Stimulated activated naive CD8-positive, alpha-beta T cell treated with anti-CD3 and anti-CD28 coated beads, Interleukin-15, Interleukin-2, amounts not matched to agents 100 U/mL and 50 U/mL, for 24 hours (primary cell): ENCODE measurements at regions not wholly inside any gene's neighbourhood (a gene's known extent, or its start where the extent isn't known, plus 50 kb on each side); places are given as distances from the start of the nearest gene placed in this dataset.

Experiments used
- ATAC-seq: fragments of 150-1000 bp; cut with Tn5 transposase; one replicate; pipeline ENCODE4 v1.10.0; 2021
- DNase-seq: peaks from one replicate; pipeline ENCODE4 v3.0.0; 2021

DNA sequence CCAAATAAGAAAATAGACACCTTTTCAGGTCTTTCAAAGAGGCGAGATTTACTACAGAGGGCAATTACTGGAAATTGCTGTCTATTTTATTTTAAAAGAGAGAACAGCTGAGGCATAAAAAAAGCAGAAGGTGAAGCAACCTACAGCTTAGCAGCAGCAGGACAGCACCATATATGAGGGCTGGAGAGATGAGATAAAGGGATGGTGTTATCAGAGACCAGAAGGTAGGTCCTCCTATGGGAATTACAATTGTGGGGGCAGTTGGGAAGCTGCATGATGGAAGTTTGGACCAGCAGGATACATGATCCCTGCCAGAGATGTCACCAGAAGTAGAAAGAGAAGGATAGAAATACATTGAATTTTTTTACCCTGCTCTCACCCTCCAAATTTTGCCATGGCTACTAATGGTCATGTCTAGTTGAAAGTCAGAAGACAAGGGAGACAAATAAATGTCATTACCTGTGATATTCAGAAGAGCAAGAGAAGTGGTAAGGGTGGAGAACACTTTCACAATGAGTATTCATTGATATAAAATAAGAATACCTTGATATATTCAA is 77.2 kb upstream of the CALCR start:
- ATAC-seq (no peak), DNase-seq (no peak)

DNA sequence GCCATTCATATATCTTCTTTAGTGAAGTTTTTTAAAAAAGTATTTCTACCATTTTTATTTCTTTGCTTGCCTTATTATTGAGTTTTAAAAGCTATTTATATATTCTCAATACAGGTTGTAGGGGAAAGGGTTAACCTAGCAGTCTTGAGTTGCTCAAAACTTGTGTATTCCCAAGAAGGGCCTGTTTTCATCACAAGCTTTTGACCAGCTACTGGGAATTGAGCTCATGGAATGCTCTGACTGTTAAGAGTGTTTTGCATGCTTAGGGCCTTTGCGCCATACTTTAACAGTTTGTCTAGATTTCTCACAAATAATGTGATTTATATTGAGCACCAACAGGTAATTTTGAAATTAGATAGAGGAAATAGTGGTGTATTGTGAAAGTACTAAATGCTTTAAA is 72.0 kb upstream of the CALCR start:
- ATAC-seq (no peak), DNase-seq (no peak)

DNA sequence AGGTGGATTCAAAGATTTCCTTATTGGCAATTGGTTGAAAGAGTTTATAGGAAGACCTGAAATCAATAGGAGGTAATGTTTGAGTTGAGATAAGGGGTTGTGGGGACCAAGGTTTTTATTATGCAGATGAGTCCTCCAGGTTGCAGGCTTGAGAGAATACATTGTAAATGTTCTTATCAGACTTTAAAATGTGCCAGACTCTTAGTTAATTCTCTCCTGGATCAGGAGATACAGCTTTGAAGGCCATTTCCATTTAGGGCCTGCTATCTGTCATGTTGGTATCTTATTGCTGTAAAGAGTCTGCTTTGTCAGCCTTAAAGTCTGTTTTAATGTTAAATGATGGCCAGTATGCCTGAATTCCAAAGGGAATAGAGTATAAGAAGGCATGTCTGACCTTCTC is 61.8 kb upstream of the CALCR start:
- no peak for DNase-seq
- ATAC-seq, result no peak

DNA sequence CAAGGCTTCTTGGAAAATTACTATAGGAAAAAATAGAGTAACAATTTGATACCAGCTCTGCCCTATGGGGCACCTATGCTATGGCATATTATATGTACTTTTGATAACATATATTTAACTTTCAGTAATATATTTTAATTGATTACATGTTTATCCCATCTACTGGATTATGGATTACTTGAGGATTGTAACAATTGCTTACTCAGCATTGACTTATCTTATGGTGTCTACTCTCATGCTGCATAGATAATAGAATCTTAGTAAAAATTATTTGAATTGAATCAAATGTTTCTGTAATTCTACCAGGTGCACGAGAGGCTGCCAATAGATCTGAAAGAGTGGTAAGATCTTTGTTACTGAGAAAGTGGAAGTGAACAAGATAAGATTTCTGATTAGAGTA is 57.8 kb upstream of the CALCR start:
- no peak for DNase-seq
- ATAC-seq, result no peak

DNA sequence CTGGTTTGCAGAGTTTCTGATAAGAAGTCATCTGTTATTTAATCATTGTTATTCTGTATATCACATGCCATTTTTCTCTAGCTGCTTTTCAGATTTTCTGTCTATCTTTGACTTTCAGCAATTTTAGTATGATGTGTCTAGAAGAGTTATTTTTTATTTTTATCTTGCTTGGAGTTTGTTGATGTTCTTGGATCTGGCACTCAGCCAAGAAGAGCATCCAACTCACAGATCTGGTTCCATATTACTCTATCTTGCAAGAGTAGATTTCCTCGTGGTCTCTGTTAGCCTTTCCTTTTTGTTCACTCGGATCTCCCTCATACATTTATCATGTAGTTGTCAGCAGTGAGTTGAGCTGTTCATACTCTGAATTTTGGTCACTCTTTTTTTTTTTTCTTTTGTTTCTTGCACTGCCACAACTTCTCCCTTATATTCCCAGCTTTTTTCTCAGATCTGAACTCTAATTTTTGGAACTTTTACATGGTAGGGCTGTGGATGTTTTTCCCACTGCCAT is 54.8 kb upstream of the CALCR start:
- DNase-seq (no peak), ATAC-seq (no peak)

DNA sequence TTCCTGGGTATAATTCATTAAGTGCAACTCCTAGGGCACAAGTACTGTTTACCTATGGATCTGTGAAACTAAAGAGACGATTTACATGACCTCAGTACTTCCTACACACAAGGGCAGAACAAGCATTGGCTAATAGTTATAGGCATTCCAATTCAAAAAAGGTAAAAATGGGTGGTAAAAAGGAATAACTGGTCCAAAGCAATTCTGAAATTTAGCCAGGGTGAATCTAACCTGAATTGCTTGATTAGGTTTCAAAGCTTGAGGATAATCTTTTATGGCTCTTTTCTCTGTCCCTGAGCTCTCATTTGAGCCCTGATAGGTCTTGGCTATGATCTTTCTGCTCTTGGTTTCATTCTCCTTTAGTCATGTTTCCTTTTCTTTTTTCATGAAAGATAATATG is 52.3 kb upstream of the CALCR start:
- no peak for ATAC-seq
- no peak for DNase-seq
